ENCODE measurements at regions not wholly inside any gene's neighbourhood (a gene's known extent, or its start where the extent isn't known, plus 50 kb on each side); places are given as distances from the start of the nearest gene placed in this dataset.

DNA sequence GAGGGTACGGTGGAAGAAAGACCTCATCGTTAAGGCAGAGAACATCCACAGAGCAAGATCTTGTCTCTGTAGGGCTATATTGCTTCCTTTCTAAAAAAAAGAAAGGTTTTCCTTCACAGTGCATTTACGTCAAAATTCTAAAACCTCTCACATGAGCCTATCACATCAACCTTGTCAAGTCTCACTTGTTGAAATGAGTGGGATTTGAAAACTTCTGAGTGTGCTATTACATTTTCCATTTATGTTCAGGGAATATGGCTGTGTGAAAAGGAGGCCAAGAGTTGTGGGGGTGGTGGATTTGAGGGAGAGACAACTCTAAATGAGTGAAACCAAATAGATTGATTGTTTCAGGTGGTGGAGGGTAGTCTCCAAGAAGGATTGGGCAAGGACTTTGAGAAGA lies 147.1 kb upstream of the MPDZ start (continued):
- TF ChIP-seq, protein P1, sequence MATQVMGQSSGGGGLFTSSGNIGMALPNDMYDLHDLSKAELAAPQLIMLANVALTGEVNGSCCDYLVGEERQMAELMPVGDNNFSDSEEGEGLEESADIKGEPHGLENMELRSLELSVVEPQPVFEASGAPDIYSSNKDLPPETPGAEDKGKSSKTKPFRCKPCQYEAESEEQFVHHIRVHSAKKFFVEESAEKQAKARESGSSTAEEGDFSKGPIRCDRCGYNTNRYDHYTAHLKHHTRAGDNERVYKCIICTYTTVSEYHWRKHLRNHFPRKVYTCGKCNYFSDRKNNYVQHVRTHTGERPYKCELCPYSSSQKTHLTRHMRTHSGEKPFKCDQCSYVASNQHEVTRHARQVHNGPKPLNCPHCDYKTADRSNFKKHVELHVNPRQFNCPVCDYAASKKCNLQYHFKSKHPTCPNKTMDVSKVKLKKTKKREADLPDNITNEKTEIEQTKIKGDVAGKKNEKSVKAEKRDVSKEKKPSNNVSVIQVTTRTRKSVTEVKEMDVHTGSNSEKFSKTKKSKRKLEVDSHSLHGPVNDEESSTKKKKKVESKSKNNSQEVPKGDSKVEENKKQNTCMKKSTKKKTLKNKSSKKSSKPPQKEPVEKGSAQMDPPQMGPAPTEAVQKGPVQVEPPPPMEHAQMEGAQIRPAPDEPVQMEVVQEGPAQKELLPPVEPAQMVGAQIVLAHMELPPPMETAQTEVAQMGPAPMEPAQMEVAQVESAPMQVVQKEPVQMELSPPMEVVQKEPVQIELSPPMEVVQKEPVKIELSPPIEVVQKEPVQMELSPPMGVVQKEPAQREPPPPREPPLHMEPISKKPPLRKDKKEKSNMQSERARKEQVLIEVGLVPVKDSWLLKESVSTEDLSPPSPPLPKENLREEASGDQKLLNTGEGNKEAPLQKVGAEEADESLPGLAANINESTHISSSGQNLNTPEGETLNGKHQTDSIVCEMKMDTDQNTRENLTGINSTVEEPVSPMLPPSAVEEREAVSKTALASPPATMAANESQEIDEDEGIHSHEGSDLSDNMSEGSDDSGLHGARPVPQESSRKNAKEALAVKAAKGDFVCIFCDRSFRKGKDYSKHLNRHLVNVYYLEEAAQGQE (IDR thresholded peaks at IDR 0.05; ENCODE audit: low read depth, low read length), result no peak
- TF ChIP-seq, protein P2, sequence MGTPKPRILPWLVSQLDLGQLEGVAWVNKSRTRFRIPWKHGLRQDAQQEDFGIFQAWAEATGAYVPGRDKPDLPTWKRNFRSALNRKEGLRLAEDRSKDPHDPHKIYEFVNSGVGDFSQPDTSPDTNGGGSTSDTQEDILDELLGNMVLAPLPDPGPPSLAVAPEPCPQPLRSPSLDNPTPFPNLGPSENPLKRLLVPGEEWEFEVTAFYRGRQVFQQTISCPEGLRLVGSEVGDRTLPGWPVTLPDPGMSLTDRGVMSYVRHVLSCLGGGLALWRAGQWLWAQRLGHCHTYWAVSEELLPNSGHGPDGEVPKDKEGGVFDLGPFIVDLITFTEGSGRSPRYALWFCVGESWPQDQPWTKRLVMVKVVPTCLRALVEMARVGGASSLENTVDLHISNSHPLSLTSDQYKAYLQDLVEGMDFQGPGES (IDR thresholded peaks at IDR 0.05), result no peak
- TF ChIP-seq PAX5 (IDR thresholded peaks at IDR 0.05; ENCODE audit: borderline replicate concordance, low read depth, low read length) (no peak), SIN3A (IDR thresholded peaks at IDR 0.05; ENCODE audit: low read depth, low read length) (no peak), KLF5 (IDR thresholded peaks at IDR 0.05; ENCODE audit: partially characterized antibody) (no peak)

DNA sequence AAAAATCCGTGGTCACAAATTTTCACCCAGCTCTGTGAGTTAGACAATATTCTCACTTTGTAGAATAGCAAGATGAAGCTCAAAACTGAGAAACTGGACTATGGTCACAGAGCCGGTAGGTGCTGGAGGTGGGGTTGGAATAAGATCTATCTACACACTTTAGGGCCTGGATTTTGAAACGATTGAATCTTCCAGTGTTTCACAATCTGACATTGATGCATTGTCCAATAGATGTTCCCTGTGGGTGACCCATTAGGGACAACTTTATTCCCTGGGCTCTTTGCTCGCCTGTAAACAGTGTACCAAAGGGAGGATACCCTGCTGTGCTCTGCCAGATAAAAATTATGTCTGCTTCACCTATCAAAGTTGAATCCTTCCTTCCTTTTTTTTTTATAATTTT lies 145.4 kb upstream of the MPDZ start:
- Histone ChIP-seq H3K9ac (ENCODE audit: control insufficient read depth, insufficient read depth, low read length) (no peak overlapping the region), H3K4me3 (no peak overlapping the region), H3K27me3 (replicated peaks in 1 of 2; ENCODE audit: control insufficient read depth in 2 of 2, insufficient read depth in 2 of 2, low read length in 1 of 2) (no peaks in the 10 kb centered on the region), H4K20me1 (ENCODE audit: control insufficient read depth, insufficient read depth) (no peaks in the 10 kb centered on the region), H3K36me3 (ENCODE audit: control insufficient read depth in 2 of 2, insufficient read depth in 2 of 2, low read length in 1 of 2) (no peaks in the 10 kb centered on the region), H2AFZ (ENCODE audit: control insufficient read depth, low read depth, low read length) (no peak overlapping the region), H3K79me2 (ENCODE audit: control insufficient read depth, insufficient read depth, low read length) (no peaks in the 10 kb centered on the region), H3K4me2 (ENCODE audit: control insufficient read depth, insufficient read depth) (no peak overlapping the region), H3K9me3 (replicated peaks; ENCODE audit: control insufficient read depth, insufficient read depth, low read length) (no peaks in the 10 kb centered on the region), H3K4me1 (ENCODE audit: control insufficient read depth, insufficient read depth, low read length) (no peaks in the 10 kb centered on the region), H3K27ac (ENCODE audit: control insufficient read depth, insufficient read depth) (no peak overlapping the region)
- ATAC-seq (no peak), FAIRE-seq (no peak), DNase-seq (ENCODE audit: low read depth, low spot score) (no peak)
- intact Hi-C loops (cut with micrococcal nuclease; ENCODE audit: unreplicated experiment) (loop anchor here (5.0 kb wide), 1 partner anchor 1347 kb away; no protein-coding TSS in a partner anchor), in situ Hi-C loops (cut with MboI) (loop anchor here (5.0 kb wide), 1 partner anchor 927 kb away; no protein-coding TSS in a partner anchor)
- ChIA-PET RAD21 (ENCODE audit: unreplicated experiment) (interaction anchor here (1.9 kb wide), 1 partner anchor 928 kb away, joined by 6 read pairs; no protein-coding TSS in a partner anchor), SMC1A (ENCODE audit: uncharacterized antibody, unreplicated experiment) (interaction anchor here (0.6 kb wide), 2 partner anchors 634 to 1012 kb away, joined by 3 to 4 read pairs; no protein-coding TSS in a partner anchor), CTCF (interaction anchor here (1.0 kb wide), 1 partner anchor 928 kb away, joined by 3 read pairs; no protein-coding TSS in a partner anchor), POLR2A (no interaction called here)
- 5% methylated on average over 4 of the region's 4 CpGs for WGBS (ENCODE audit: insufficient coverage, insufficient replicate concordance, low lambda C conversion rate, missing lambda C conversion rate)
- BruUV-seq (replicated peaks), result no TSS peak
- TF ChIP-seq CEBPB (IDR thresholded peaks at IDR 0.05; ENCODE audit: borderline replicate concordance in 1 of 2, low read depth in 2 of 2, low read length in 2 of 2) (no peak), MTA2 (IDR thresholded peaks at IDR 0.05; ENCODE audit: low read depth) (no peak), RBBP5 (conservative IDR thresholded peaks at IDR 0.05) (no peak), CBFB (IDR thresholded peaks at IDR 0.05; ENCODE audit: low read depth) (no peak), YY1 (IDR thresholded peaks at IDR 0.05; ENCODE audit: low read depth, low read length) (no peak), PAX8 (IDR thresholded peaks at IDR 0.05) (no peak), ZNF384 (IDR thresholded peaks at IDR 0.05; ENCODE audit: borderline replicate concordance, low read depth, low read length) (no peak), RELA (IDR thresholded peaks at IDR 0.05; ENCODE audit: borderline replicate concordance, partially characterized antibody) (no peak), SMARCA5 (IDR thresholded peaks at IDR 0.05) (no peak), TARDBP (IDR thresholded peaks at IDR 0.05; ENCODE audit: borderline replicate concordance) (no peak), MYC (IDR thresholded peaks at IDR 0.05; ENCODE audit: insufficient read depth, insufficient read length, insufficient replicate concordance, low read length, severe bottlenecking) (no peak), TBL1XR1 (IDR thresholded peaks at IDR 0.05; ENCODE audit: low read depth, low read length) (no peak), WRNIP1 (IDR thresholded peaks at IDR 0.05; ENCODE audit: borderline replicate concordance, low read depth, low read length) (no peak)
- TF ChIP-seq, protein P3, sequence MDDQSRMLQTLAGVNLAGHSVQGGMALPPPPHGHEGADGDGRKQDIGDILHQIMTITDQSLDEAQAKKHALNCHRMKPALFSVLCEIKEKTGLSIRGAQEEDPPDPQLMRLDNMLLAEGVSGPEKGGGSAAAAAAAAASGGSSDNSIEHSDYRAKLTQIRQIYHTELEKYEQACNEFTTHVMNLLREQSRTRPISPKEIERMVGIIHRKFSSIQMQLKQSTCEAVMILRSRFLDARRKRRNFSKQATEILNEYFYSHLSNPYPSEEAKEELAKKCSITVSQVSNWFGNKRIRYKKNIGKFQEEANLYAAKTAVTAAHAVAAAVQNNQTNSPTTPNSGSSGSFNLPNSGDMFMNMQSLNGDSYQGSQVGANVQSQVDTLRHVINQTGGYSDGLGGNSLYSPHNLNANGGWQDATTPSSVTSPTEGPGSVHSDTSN (IDR thresholded peaks at IDR 0.05; ENCODE audit: insufficient replicate concordance, low read depth, low read length), result no peak
